ENCODE measurements at regions not wholly inside any gene's neighbourhood (a gene's known extent, or its start where the extent isn't known, plus 50 kb on each side); places are given as distances from the start of the nearest gene placed in this dataset.

DNA sequence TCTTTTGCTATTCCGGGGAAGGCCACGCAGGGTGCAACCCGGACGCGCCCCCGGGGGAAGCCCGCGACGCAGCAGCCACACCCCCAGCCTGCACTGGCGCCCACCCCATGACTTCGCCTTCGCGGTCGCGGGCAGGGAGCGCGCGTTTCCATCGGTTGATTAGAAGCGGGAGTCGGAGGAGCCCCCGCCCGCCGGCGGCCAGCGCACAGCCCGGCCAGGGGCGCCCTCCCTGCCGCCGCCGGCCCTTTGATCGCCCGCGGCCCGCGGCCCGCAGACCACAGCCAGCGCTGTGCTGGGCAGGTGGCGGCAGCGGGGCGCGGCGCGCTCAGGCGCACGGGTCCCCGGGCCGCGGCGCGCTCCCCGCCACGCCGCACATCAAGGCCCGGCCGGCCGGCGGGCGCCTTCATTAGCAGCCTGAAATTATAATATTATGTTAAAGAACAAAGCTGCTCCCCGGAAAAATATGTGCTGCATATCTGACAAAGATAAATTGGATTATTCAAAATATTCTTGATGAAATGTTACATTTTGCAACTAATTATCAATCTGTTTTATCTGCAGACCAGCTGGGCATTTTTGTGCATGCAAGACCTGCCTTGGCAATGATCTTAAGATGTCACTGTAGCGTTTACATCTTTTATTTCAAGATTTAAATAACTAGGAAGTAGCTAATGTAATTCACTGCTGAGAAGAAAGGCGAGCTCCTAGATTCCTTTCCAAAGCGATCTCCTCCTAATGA, 160.7 kb upstream of the MKI67 start:
- no peak for DNase-seq

DNA sequence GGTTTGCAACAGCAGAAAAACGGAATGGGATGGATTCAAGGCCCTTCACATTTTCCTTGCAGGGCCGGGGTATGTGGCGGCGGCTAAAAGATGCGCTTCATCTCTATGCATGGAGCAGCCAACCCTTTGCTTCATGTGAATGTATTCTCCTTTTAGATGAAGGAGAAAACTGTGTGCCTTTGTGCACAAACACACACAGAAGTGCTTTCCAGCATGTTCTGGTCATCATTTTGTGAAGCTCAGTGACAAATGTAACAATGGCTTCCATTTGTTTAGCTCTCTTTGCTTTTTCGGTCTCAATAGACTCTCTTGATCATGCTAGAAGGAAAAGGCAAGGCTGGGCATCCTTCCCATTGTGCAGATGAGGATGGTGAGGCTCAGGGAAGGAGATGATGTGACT, 161.7 kb upstream of the MKI67 start:
- no peak for DNase-seq

DNA sequence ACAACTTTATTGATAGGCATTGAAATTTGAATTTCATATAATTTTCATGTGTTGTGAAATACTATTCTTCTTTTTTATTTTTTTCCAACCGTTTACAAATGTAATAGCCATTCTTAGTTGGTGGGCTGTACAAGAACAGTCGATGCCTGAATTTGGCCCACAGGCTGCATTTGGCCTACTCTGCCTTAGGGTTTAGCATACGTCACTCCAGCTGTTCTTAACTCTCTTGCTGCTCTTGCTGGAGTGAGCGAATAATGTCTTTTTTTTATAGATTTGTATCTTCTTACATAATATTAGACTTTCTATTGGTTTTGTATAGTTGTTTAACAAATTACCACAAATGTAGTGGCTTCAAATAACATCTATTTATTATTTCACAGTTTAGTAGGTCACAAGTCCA, 163.4 kb upstream of the MKI67 start:
- no peak for DNase-seq

DNA sequence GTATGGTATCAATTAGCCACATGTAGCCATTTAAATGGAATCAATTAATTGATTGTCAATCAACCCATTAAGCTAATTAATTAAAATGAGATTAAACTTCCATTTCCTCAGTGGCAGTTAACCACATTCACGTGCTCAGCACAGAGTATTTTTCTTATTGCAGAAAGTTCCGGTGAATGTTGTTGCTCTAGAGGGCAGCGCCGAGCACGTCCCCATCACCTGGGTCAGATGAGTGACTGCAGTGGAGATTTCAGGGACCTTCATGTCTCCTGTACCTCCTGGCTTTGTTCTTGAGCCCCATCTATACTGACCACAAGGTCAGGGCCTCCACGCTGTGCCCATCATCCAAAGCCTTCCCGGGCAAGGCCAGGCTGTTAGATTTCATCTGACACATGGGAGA, 168.8 kb upstream of the MKI67 start:
- DNase-seq, result no peak

DNA sequence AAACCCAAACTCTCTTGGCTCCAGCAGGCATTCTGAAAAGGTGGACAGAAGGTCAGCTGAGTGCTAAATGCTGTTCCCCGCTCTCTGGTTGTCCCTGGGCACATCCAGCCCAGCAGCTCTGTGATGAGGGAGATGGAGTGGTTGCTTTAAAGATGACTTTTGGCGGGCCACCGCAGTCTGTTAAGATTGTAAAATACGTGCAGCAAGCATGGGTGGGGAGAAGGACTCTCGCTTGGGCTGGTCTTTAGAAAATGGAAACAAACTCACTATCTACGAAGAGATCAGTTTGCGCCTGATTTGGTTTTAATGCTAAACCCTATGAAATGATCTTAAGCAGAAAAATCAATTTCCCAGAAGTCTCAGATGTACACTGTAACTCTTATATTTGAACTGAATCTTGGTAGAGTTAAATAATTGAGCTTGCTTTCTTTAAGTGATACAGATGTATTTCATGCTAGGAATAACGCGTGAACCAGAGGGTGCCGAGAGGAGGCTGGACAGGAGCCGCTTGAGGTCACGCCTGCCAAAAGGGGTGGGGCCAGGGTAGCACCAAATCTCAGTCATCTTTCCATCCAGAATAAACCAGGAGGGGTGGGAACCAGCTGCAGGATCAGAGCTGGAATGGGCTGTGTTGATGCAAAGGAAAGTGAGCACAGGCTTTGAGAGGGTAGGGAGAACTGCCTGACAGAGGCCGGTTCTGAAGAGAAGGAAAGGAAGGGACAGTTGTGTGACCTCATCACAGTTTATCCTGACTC, 170.2 kb upstream of the MKI67 start:
- no peak for DNase-seq

DNA sequence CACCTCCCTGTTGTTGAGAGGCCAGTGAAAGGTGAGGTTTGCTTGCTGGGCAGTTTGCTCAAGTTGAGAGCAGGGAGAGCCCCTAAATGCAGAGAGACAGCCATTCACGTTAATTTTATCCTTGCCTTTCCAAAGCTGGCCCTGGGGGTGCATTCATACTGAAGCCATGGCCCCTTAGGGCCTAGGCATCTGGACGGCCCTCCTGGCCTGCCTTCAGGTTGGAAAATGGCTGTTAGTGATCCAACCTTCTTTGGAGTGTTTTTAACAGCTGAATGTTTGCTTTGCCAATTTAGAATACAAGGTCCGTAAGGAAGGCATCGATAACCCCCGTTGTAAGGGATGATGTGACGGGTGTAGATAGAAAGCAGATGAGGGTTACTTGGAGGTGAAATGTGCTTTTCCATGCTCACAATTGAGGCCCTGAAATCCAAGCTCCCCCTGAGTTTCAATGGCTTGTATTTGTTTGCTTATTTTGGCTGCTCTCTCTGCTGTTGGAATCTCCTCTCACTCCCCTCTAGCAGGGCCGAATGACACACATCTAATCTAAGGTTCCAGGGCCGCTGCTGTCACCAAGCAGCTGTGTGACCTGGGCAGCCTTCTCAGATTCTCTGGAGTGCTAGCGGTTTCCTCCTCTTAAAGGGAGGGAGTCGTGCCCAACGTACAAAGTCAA, 171.6 kb upstream of the MKI67 start:
- peak; percentile 36 for DNase-seq

DNA sequence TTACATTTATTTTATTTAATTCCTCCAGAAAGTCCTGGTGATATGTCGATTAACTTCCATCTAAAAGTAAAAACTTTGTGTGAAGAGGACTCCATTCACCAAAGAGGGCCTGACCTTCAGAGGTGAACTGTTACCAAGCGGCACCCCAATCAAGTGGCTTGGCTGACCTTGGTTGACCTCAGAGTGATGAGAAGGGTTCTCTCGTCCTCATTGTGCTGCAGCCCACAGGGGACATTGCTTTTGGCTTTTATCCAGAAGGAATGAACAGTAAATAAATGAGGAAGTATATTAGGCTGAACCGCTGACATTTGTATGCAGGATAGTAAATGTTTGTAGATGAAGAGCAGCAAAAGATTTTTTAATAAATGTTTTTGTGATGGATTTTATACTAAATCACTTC, 172.4 kb upstream of the MKI67 start:
- DNase-seq, result no peak

DNA sequence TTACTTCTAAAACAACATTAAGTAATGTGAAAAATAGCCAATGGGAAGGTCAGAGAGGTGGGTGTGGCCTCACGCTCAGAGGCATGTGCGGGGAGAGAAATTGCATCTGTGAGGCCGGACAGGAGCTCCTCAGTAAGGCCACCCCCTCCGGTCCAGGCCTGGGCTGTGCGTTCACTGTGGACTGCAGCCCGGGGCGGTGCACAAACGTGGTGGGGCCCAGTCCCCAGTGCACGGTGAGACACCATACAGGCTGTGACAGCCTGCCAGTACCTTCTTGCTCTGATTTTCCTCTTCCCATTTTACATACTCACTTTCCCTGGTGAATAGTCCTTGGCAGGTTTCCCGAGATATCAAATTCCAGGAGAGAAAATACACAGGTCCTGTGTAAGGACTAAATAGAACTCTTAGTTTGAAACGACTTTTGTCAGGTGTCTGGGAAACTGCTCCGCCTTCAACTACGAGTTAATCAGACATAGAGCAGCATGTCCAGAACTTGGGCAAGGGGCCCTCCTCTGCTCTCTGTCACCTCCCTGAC, 174.1 kb upstream of the MKI67 start:
- peak; percentile 8 for DNase-seq

DNA sequence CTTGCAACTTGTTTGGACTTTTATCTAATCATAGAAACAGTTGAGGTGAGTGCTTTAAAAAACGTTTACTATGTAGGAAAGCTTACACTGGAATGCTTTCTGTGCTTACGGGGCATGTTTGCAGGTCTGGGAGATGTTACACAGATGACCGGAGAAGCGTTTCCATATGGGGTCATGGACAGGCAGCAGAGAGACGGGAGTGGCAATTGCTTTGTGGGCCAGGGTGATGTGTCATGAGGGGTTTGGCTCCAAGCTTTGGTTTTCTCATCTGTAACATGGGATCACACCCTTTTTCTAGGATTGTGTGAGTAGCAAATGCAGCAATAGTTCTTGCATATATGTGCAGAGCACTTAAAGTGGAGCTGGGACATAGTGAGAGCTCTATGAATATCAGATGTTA, 174.8 kb upstream of the MKI67 start:
- no peak for DNase-seq

DNA sequence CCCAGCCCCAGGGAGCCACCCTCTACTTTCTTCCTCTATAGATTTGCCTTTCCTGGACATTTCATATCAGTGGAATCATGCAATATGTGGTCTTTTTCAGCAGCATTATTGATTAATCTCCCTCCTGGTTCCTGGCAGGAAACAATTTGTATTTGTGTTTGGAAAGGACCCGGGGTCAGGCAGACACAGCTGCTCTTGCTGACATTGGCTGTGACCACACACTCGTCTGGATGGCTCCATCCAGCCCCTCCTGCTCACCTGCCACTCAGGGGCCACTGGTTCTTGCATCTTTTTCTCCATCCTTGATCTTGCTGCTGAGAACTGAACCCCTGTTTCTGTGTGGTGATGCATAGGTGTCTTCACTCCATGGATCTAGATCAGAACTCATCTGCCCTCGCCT, 176.6 kb upstream of the MKI67 start:
- no peak for DNase-seq

DNA sequence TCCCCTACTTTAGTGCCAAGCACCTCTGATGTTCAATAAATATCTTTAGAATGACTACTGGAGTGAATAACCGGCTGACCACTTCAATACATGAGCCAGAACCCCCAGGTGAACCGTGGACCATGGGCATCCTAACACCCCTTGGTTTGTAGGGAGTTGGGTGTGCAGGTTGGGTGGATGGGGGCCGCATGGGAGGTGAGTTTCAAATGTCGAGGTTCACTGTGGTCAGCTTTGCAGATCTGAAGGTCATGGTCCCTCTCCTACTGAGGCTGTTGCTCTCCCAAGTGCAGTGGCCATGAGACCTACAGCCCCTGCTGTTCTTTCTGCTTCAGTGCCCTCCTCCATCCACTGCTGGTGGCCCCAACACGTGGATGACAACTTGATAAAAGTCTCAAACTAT, 178.0 kb upstream of the MKI67 start:
- no peak for DNase-seq

DNA sequence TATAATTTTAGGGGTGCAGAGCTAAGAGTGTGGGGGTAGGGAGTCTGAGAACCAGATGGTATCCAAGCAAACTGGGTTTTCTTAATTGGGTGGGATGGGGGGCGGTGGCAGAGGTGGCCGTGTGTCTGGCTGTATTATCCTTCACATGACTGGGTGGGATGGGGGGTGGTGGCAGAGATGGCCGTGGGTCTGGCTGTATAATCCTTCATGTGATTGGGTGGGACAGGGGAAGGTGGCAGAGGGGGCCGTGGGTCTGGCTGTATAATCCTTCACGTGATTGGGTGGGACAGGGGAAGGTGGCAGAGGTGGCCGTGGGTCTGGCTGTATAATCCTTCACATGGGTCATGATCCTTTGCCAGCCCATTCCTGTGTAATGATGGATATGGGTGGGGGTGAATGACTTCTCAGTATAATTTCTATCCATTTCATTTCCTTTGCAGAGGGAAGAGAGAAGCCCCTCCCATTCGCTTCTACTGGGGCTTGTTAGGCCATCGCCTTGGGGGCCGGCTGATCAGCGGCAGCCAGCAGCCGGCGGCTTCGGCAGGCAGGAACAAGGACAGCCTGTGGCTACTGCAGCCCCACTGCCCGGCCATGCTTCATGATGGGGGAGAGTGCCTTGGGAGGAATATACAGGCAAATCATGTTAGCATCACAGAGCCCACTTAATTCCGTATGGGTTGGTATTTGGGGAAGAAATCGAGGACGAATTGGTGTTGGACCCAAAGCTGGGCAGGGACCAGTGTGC, 179.6 kb upstream of the MKI67 start:
- no peak for DNase-seq

DNA sequence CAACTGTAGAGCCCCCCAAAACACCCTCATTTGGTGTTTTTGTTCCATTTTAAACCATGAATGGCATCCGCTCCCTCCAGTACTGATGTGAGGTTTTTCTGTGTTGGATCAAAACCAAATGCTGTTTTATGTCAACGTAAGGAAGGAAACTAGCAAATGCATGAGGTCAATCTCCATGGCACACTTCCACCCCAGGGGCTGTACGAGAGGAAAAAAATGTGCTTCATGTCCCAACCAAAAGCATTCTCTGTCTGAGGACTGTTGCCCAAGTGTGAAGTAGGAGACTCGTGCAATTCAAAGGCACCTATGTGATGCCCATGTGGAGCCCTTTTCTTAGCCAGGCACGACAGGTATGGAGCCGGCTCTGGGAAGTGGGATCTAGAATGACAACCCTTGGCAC, 180.3 kb upstream of the MKI67 start:
- DNase-seq, result no peak

DNA sequence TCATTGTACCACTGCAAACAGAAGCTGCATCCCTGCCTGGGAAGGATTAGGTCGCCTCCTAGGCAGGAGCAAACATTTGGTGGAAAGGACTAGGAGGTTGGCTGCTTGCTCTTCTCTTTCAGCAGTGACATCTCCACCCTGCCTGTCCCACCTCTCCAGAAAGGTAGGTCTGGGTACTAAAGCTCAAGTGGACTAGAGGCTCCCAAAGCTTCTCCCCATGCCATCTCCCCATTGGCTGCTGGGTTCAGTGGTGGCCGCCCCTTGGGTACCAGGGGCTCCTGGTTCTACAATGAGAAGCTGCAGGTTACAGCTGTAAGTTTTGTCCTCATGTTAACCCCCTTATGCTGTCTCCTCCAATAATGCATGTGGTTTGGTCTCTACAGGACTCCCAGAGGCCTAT, 180.7 kb upstream of the MKI67 start:
- no peak for DNase-seq

DNA sequence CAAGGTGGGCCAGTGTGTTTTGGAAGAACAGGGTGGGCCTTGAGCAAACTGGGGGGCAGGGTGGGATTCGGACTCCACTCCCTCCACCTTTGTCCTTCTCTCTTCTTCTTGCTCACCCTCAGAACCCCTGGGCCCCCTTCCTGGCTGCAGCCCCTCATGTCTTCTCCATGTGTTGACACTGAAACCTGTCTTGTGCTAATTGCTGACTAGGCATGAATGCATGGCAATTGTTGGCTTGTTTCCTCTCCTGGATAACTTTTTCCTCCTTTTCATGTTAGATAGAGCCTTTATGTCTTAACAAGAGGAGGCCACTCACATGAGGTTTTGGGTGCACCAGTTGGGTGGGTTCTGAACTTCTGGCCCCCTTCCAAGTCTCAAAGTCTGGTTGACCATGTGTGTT, 181.6 kb upstream of the MKI67 start:
- no peak for DNase-seq

DNA sequence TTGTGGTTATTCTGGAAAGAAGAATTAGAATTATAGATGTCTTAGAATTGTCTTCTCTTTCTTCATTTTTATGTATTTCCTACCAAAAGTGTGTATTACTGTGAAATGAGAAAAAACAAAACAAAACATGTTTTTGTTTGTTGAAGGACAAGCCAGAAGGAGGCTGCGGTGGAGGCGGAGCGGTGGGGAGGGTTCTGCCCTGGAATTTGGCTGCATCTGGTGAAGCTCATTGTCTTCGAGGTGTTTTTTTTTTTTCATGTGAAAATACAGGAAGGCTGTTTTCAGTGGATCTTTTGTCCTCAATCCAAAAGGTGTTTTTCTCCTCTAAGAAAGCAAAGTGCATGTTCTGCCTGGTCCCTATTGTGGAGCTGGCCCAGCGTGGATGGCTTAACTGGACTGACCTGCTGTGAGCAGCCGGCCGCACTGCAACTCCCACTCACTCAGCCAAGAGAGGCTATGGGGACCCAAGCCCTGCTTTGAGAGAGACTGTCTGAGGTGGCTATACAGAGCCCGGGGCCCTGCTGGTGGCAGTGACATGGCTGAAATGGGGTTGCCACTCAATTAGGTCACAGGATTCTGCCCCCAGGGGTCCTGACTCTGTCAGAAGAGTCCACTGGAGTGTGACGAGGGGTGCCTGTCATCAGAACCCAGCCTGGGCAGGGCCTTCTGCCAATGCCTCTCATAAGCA, 184.9 kb upstream of the MKI67 start:
- no peak for DNase-seq

DNA sequence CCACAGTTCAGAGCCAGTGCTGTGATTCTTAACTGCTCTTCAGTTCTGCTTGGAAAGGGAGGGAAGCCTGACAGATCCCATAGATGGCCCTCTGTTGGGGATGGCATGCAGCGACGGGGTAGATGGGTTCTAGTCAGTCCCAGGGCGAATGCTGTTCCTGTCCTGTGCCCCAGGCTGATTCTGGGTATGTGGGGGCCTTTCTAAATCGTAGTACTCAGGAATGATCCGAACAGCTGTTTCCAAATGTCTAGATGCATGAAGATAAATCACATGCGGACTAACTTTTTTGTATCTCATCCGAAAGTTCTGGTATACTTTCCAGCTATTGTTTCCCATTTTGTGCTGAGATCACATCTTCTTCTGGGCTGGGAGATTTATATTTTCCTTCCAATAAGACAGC, 186.0 kb upstream of the MKI67 start:
- no peak for DNase-seq

DNA sequence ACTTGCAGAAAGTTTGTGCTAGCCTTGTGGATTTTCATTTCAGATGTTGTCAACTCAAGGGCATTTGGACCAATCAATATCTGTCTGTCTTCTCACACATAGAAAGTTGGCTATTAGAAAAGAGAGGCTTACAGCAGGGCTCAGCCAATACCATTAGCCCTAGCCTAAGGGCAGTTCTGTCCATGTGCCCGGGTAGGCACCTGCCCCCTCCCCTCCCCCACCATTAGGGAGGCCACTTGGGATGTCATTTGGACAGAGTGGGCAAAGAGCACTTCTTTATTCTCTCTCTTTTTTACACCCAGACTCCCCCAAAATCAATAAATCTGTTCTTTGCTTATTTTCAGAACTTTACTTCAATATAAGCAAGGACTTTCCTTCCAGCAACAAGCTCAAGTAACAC, 188.5 kb upstream of the MKI67 start:
- DNase-seq, result no peak

DNA sequence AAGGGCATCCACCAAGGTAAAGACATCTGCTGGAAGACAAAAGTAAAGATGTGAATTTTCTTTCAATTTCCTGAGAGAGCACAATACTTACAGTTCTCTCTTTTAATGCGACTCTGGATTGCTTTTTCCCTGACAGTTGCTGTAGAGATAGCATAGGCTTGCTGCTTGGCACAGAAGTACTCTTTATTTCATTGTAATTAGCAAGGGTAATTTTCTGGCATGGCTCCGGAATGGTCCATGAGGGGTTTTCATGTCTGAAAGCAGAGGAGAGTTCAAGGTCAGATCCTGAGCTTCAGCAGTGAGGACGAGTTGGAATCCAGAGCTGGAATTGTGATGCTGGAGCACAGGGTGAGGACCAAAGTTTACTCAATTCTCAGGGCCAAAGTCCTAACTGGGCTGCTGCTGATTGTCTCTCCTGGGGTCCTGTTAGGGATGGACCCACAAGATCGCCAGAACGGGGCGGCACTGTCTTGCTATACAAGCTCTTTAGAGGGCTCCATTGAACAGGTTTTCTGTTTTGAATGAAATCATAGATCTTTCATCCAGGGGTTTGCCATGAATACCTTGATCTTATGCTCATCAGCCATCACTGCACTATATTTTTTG, 190.0 kb upstream of the MKI67 start:
- no peak for DNase-seq

DNA sequence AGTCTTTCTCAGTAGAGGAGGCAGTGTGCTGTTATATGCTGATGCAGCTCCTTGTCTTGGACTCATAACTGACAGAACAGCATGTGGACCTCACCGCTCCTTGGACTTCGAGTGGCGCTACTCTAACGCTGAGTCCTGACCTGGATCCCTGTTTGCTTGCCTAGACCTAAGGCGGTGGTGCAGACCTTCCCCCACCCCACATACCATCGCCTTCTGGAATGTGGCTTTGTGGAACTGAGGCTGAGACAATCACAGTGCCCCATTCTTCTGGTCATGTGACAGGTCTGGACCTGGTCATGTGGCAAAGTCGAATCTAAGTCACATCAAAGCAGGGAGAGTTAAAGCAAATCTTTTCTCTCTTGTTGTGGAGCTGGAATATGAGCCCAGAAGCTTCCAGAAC, 190.7 kb upstream of the MKI67 start:
- no peak for DNase-seq

DNA sequence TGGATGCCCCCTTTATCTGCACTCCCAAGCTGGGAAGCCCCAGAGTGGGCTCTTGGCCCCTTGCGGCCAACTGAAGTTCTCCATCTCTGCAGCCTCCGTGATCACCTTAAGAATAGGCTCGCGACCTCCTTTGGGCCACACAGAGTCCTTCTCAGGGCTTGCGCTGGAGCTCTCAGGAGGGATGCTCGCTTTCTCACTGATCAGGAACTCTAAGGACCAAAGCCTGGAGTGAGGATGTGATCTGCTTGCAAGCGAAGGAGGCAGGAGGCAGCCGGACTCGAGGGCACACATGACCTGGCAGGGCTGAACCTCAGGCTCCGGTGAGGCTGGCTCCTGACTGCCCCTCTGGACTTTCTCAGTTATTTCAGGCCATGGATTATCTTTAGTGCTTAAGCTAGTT, 192.1 kb upstream of the MKI67 start:
- DNase-seq, result no peak

DNA sequence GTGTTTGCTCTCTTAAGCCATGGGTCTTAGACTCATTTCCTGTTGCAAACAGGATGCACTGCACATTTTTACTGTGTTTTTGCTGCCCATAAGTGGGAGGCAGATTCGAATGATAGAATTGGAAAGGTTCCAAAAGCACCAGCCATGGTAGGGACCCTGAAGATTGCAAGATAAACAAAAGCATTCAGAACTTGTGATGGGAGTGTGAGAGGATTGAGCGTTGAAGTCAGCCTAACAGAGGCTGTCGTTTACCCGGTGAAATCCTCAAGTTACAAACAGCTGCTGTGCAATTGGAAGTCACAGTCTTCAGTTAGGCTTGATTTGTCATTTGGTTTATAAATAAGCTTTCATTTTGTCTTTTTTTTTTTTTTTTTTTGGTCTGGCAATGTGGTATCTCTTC, 192.7 kb upstream of the MKI67 start:
- DNase-seq, result no peak

Measured in NCI-H2029 (cell line).